Uterus (tissue), 3 donors: ENCODE measurements at regions not wholly inside any gene's neighbourhood (a gene's known extent, or its start where the extent isn't known, plus 50 kb on each side); places are given as distances from the start of the nearest gene placed in this dataset.

Source experiments
- DNase-seq, 2 donors: peaks; one replicate each; pipeline ENCODE4 v3.0.0-alpha.2; 2019 to 2020
- H3K27ac ChIP-seq, 2 donors: fragments of 200-600 bp; sonication (generic); 1 replicate in 1 of 2; 2 replicates in 1 of 2; pipeline ENCODE4 v1.5.1; 2016 to 2018
- H3K27me3 ChIP-seq, 2 donors: fragments of 200-600 bp; sonication (generic); one replicate each; pipeline ENCODE4 v1.5.1; 2018 to 2019; ENCODE audit warnings: control low read depth in 1 of 2
- H3K36me3 ChIP-seq, 2 donors: fragments of 200-600 bp; sonication (generic); one replicate each; pipeline ENCODE4 v1.5.1; 2019; ENCODE audit warnings: control low read depth in 1 of 2
- H3K4me1 ChIP-seq, 2 donors: fragments of 200-600 bp; sonication (generic); one replicate each; pipeline ENCODE4 v1.5.1; 2018 to 2019; ENCODE audit warnings: control low read depth in 1 of 2
- H3K4me3 ChIP-seq, 2 donors: fragments of 200-600 bp; sonication (generic); 1 replicate in 1 of 2; 2 replicates in 1 of 2; pipeline ENCODE4 v1.5.1; 2018 to 2019; ENCODE audit warnings: mild to moderate bottlenecking in 1 of 2
- H3K9me3 ChIP-seq, 2 donors: fragments of 200-600 bp; sonication (generic); one replicate each; pipeline ENCODE4 v1.5.1; 2019; ENCODE audit warnings: control low read depth in 1 of 2
- CTCF ChIP-seq, 4 experiments: fragments of 200-600 bp in 2 of 4; fragments of 450-650 bp in 2 of 4; sonication (generic) in 2 of 4; IDR thresholded peaks; one replicate each; pipeline ENCODE4 v1.5.1; 2016 to 2019; ENCODE audit warnings: antibody characterized with exemption in 4 of 4, mild to moderate bottlenecking in 2 of 4, moderate library complexity in 1 of 4
- POLR2A ChIP-seq, 2 donors: fragments of 450-650 bp; IDR thresholded peaks; one replicate each; pipeline ENCODE4 v1.6.1; 2016; ENCODE audit warnings: antibody characterized with exemption in 2 of 2, mild to moderate bottlenecking in 1 of 2, moderate library complexity in 1 of 2
- intact Hi-C: fragments of 100-400 bp; cut with DNase I; formaldehyde crosslinking; loops from one replicate; pipeline ENCODE4 v1.15.1; 2023; ENCODE audit warnings: low total_unique reads
- donor health status: DM: yes; HTN: yes; CAD: no.

GRCh38 chr11:115929618-115930129, 425.5 kb upstream of the CADM1 start:
- intact Hi-C loops = no loop called here

GRCh38 chr11:115928811-115929210, 424.6 kb upstream of the CADM1 start:
- no peak for TF ChIP-seq CTCF (IDR thresholded peaks at IDR 0.05)
- TF ChIP-seq POLR2A (IDR thresholded peaks at IDR 0.05) = no peak

More at GRCh38 chr11:115929618-115930129, 425.5 kb upstream of the CADM1 start:
- Histone ChIP-seq H3K4me1 (no peaks in the 10 kb centered on the region), H3K27me3 (no peaks in the 10 kb centered on the region), H3K9me3 (no peaks in the 10 kb centered on the region), H3K4me3 (no peak overlapping the region), H3K36me3 (no peaks in the 10 kb centered on the region), H3K27ac (no peak overlapping the region)
- TF ChIP-seq POLR2A (IDR thresholded peaks at IDR 0.05) (no peak), CTCF (IDR thresholded peaks at IDR 0.05) (no peak)
- no peak for DNase-seq

GRCh38 chr11:115927823-115928329, 423.7 kb upstream of the CADM1 start:
- no peak for DNase-seq
- H3K9me3 ChIP-seq = no peaks in the 10 kb centered on the region
- H3K27me3 ChIP-seq = no peaks in the 10 kb centered on the region
- no peak overlapping the region for H3K4me3 ChIP-seq
- no peaks in the 10 kb centered on the region for H3K4me1 ChIP-seq
- no peaks in the 10 kb centered on the region for H3K36me3 ChIP-seq
- intact Hi-C loops = no loop called here
- TF ChIP-seq POLR2A (IDR thresholded peaks at IDR 0.05) = no peak
- TF ChIP-seq CTCF (IDR thresholded peaks at IDR 0.05) = no peak
- H3K27ac ChIP-seq = no peak overlapping the region

More at GRCh38 chr11:115928811-115929210, 424.6 kb upstream of the CADM1 start:
- no peak for DNase-seq
- no peaks in the 10 kb centered on the region for H3K4me1 ChIP-seq
- no peak overlapping the region for H3K27ac ChIP-seq
- H3K9me3 ChIP-seq = no peaks in the 10 kb centered on the region
- H3K36me3 ChIP-seq = no peaks in the 10 kb centered on the region
- intact Hi-C loops = no loop called here
- H3K4me3 ChIP-seq = no peak overlapping the region
- H3K27me3 ChIP-seq = no peaks in the 10 kb centered on the region

- H3K4me1 ChIP-seq = no peaks in the 10 kb centered on the region
- no peak for DNase-seq
- TF ChIP-seq CTCF (IDR thresholded peaks at IDR 0.05) (no peak), POLR2A (IDR thresholded peaks at IDR 0.05) (no peak)
- H3K27me3 ChIP-seq = no peaks in the 10 kb centered on the region
- intact Hi-C loops = no loop called here
- no peak overlapping the region for H3K27ac ChIP-seq
- no peaks in the 10 kb centered on the region for H3K9me3 ChIP-seq
- H3K4me3 ChIP-seq = no peak overlapping the region
- no peaks in the 10 kb centered on the region for H3K36me3 ChIP-seq
Measured at GRCh38 chr11:115926601-115927000, 422.4 kb upstream of the CADM1 start.

GRCh38 chr11:115926138-115926537, 421.9 kb upstream of the CADM1 start:
- H3K27ac ChIP-seq = no peak overlapping the region
- DNase-seq = no peak
- intact Hi-C loops = no loop called here
- TF ChIP-seq POLR2A (IDR thresholded peaks at IDR 0.05) = no peak
- TF ChIP-seq CTCF (IDR thresholded peaks at IDR 0.05) = no peak
- no peaks in the 10 kb centered on the region for H3K27me3 ChIP-seq
- no peaks in the 10 kb centered on the region for H3K36me3 ChIP-seq
- H3K9me3 ChIP-seq = no peaks in the 10 kb centered on the region
- H3K4me1 ChIP-seq = no peaks in the 10 kb centered on the region
- H3K4me3 ChIP-seq = no peak overlapping the region
